B cell (primary cell): ENCODE measurements at regions not wholly inside any gene's neighbourhood (a gene's known extent, or its start where the extent isn't known, plus 50 kb on each side); places are given as distances from the start of the nearest gene placed in this dataset.

ENCODE experiments used
- ATAC-seq: fragments of 200-7000 bp; cut with Tn5 transposase; one replicate; pipeline ENCODE4 v1.10.0; 2021; ENCODE audit warnings: low read depth, mild to moderate bottlenecking, moderate number of reproducible peaks, moderate library complexity
- CTCF ChIA-PET: fragments of 350-600 bp; sonication (Branson Sonifier 250); formaldehyde crosslinking; loops from one replicate; lab custom pipeline; 2021; ENCODE audit warnings: antibody characterized with exemption, inconsistent platforms; lab: Charles Lee
- POLR2A ChIA-PET: fragments of 350-600 bp; sonication (Branson Sonifier 250); formaldehyde crosslinking; loops from one replicate; lab custom pipeline; 2021; ENCODE audit warnings: antibody characterized with exemption; lab: Charles Lee
- DNase-seq: peaks from one replicate; pipeline ENCODE4 v3.0.0; 2013
- H2AFZ ChIP-seq: 2 replicates; pipeline ENCODE4 v1.6.1; 2012; ENCODE audit warnings: mild to moderate bottlenecking, low read depth, low read length; ENCODE audit not compliant: insufficient read depth, poor library complexity, severe bottlenecking
- H3K27ac ChIP-seq, 2 donors: 1 replicate in 1 of 2; 2 replicates in 1 of 2; pipeline ENCODE4 v1.5.1; 2012 to 2013; ENCODE audit warnings: low read length in 2 of 2, mild to moderate bottlenecking in 2 of 2, moderate library complexity in 1 of 2
- H3K27me3 ChIP-seq, 4 experiments: fragments of 200-600 bp in 1 of 4; sonication (generic) in 1 of 4; replicated peaks in 1 of 4; 1 replicate in 2 of 4; 2 replicates in 2 of 4; pipeline versions ENCODE4 v1.6.1 to v1.7.0; 2013 to 2016; ENCODE audit warnings: low read length in 3 of 4, mild to moderate bottlenecking in 2 of 4, mixed read lengths in 1 of 4, moderate library complexity in 1 of 4; ENCODE audit not compliant: insufficient read depth in 4 of 4, control insufficient read depth in 3 of 4; ENCODE audit errors: control extremely low read depth in 1 of 4
- H3K36me3 ChIP-seq, 2 experiments: replicated peaks in 1 of 2; 1 replicate in 1 of 2; 2 replicates in 1 of 2; pipeline versions ENCODE4 v1.6.1 to v1.7.1; 2013; ENCODE audit warnings: low read length in 1 of 2; ENCODE audit not compliant: insufficient read depth in 2 of 2, control insufficient read depth in 1 of 2; ENCODE audit errors: control extremely low read depth in 1 of 2, extremely low read depth in 1 of 2
- H3K4me1 ChIP-seq, 2 donors: fragments of 200-600 bp in 1 of 2; sonication (generic) in 1 of 2; 1 replicate in 1 of 2; 2 replicates in 1 of 2; pipeline versions ENCODE4 v1.5.1 to v1.6.1; 2013 to 2017; ENCODE audit warnings: low read length in 2 of 2; ENCODE audit not compliant: control insufficient read depth in 2 of 2, insufficient read depth in 2 of 2
- H3K4me2 ChIP-seq: replicated peaks from 2 replicates; pipeline ENCODE3; 2012; ENCODE audit warnings: mild to moderate bottlenecking, low read depth, low read length; ENCODE audit not compliant: poor library complexity, severe bottlenecking
- H3K4me3 ChIP-seq, 5 experiments: fragments of 200-600 bp in 1 of 5; sonication (generic) in 1 of 5; 1 replicate in 3 of 5; 2 replicates in 2 of 5; pipeline versions ENCODE4 v1.5.1 to v1.7.0; 2011 to 2016; ENCODE audit warnings: low read length in 4 of 5, mild to moderate bottlenecking in 4 of 5, low read depth in 2 of 5, control low read depth in 1 of 5, moderate library complexity in 1 of 5; ENCODE audit not compliant: insufficient read depth in 1 of 5; ENCODE audit errors: control extremely low read depth in 1 of 5, extremely low read depth in 1 of 5
- H3K79me2 ChIP-seq: fragments of 200-600 bp; sonication (generic); one replicate; pipeline ENCODE4 v1.6.0; 2016; ENCODE audit warnings: low read length; ENCODE audit not compliant: control insufficient read depth, insufficient read depth
- H3K9ac ChIP-seq: fragments of 200-600 bp; sonication (generic); 2 replicates; pipeline ENCODE4 v1.6.1; 2017; ENCODE audit warnings: mild to moderate bottlenecking, low read length, moderate library complexity
- H3K9me3 ChIP-seq, 3 donors: one replicate each; pipeline versions ENCODE4 v1.6.1 to v1.7.1; 2013; ENCODE audit warnings: low read length in 2 of 3; ENCODE audit not compliant: control insufficient read depth in 2 of 3, insufficient read depth in 1 of 3; ENCODE audit errors: control extremely low read depth in 1 of 3
- H4K20me1 ChIP-seq: 2 replicates; pipeline ENCODE4 v1.6.0; 2012; ENCODE audit warnings: mild to moderate bottlenecking, low read length; ENCODE audit not compliant: insufficient read depth, control insufficient read depth, poor library complexity, severe bottlenecking
- H3K27ac Mint-ChIP-seq: one replicate; pipeline ENCODE4 v1.8.0; 2021; ENCODE audit warnings: mixed read lengths
- H3K27me3 Mint-ChIP-seq: one replicate; pipeline ENCODE4 v1.8.0; 2021; ENCODE audit warnings: mixed read lengths
- H3K4me1 Mint-ChIP-seq: one replicate; pipeline ENCODE4 v1.8.0; 2021; ENCODE audit warnings: mixed read lengths
- H3K4me3 Mint-ChIP-seq: one replicate; pipeline ENCODE4 v1.8.0; 2021; ENCODE audit warnings: mixed read lengths
- H3K9me3 Mint-ChIP-seq: one replicate; pipeline ENCODE4 v1.8.0; 2022; ENCODE audit warnings: mixed read lengths; ENCODE audit not compliant: insufficient read depth
- CTCF ChIP-seq: fragments of 200-600 bp; IDR thresholded peaks from one replicate; pipeline ENCODE4 v1.8.0; 2022; ENCODE audit warnings: antibody characterized with exemption, mild to moderate bottlenecking
- EZH2 ChIP-seq: IDR thresholded peaks from 2 replicates; pipeline ENCODE4 v1.6.1; 2012; ENCODE audit warnings: borderline replicate concordance, low read depth, mild to moderate bottlenecking, moderate library complexity, low read length; ENCODE audit not compliant: insufficient read depth, poor library complexity, severe bottlenecking
- WGBS: methylation state at CpG from one replicate; pipeline ENCODE4 v1.1.5; 2013; ENCODE audit warnings: missing lambda C conversion rate; ENCODE audit not compliant: insufficient coverage; 5-methylcytosine and 5-hydroxymethylcytosine counted together
- intact Hi-C: fragments of 100-400 bp; cut with micrococcal nuclease; formaldehyde crosslinking; loops from one replicate; pipeline ENCODE4 v1.10.0; 2022

GRCh38 chr1:88070956-88071355 lies 613.1 kb upstream of the PKN2 start:
- Histone ChIP-seq H3K4me3 (no peak overlapping the region), H3K4me1 (no peaks in the 10 kb centered on the region), H3K36me3 (no peaks in the 10 kb centered on the region), H3K27ac (no peak overlapping the region), H3K9me3 (no peaks in the 10 kb centered on the region), H3K79me2 (no peaks in the 10 kb centered on the region), H3K9ac (no peak overlapping the region), H4K20me1 (no peaks in the 10 kb centered on the region), H3K4me2 (no peak overlapping the region), H3K27me3 (no peaks in the 10 kb centered on the region), H2AFZ (no peak overlapping the region)
- ChIA-PET CTCF (interaction anchor here (0.5 kb wide), 1 partner anchor 237 kb away, joined by 3 read pairs; no protein-coding TSS in a partner anchor), POLR2A (no interaction called here)
- DNase-seq (no peak), ATAC-seq (no peak)
- WGBS = no CpG with 5 or more reads among the region's 1 CpG
- H3K27me3 Mint-ChIP-seq = peaks cover 10% of the 10 kb centered on the region
- no peak for TF ChIP-seq EZH2
- no peaks in the 10 kb centered on the region for H3K4me1 Mint-ChIP-seq
- no peak overlapping the region for H3K27ac Mint-ChIP-seq
- intact Hi-C loops = no loop called here
- no peaks in the 10 kb centered on the region for H3K9me3 Mint-ChIP-seq
- H3K4me3 Mint-ChIP-seq = no peak overlapping the region

- H4K20me1 ChIP-seq = no peaks in the 10 kb centered on the region
- no peaks in the 10 kb centered on the region for H3K36me3 ChIP-seq
- H3K27me3 ChIP-seq = no peaks in the 10 kb centered on the region
- no peak overlapping the region for H2AFZ ChIP-seq
- ATAC-seq (no peak), DNase-seq (no peak)
- H3K4me3 ChIP-seq = no peak overlapping the region
- CTCF ChIA-PET = no interaction called here
- Mint-ChIP-seq H3K4me3 (no peak overlapping the region), H3K4me1 (no peaks in the 10 kb centered on the region), H3K27me3 (peaks cover 7% of the 10 kb centered on the region), H3K27ac (no peak overlapping the region), H3K9me3 (no peaks in the 10 kb centered on the region)
- no peak overlapping the region for H3K27ac ChIP-seq
- H3K9me3 ChIP-seq = no peaks in the 10 kb centered on the region
- WGBS = 100% methylated on average over 2 of the region's 2 CpGs
- no peaks in the 10 kb centered on the region for H3K4me1 ChIP-seq
- no peak overlapping the region for H3K9ac ChIP-seq
- intact Hi-C loops = no loop called here
- TF ChIP-seq CTCF = no peak
- TF ChIP-seq EZH2 = no peak
- H3K4me2 ChIP-seq = no peak overlapping the region
- H3K79me2 ChIP-seq = no peaks in the 10 kb centered on the region
- POLR2A ChIA-PET = no interaction called here
Measured at GRCh38 chr1:88074661-88075060, 609.4 kb upstream of the PKN2 start.
